GM23338 (cell line): ENCODE measurements at regions not wholly inside any gene's neighbourhood (a gene's known extent, or its start where the extent isn't known, plus 50 kb on each side); places are given as distances from the start of the nearest gene placed in this dataset.

Experiments
- CREB1 ChIP-seq: fragments of 250-450 bp; sonication (Bioruptor Pico); IDR thresholded peaks from 2 replicates; pipeline ENCODE4 v1.5.0; 2020; ENCODE audit warnings: low read depth, mild to moderate bottlenecking, moderate library complexity
- CTCF ChIP-seq, 2 experiments: fragments of 200-600 bp in 1 of 2; sonication (generic) in 1 of 2; conservative IDR thresholded peaks; 2 replicates each; pipeline versions ENCODE4 v1.5.1 to v1.6.1; 2016 to 2017; ENCODE audit warnings: antibody characterized with exemption in 2 of 2, low read depth in 2 of 2, mild to moderate bottlenecking in 2 of 2, moderate library complexity in 1 of 2
- ETS1 ChIP-seq: IDR thresholded peaks from 2 replicates; pipeline ENCODE4 v1.6.1; 2016; ENCODE audit warnings: antibody characterized with exemption
- EZH2 ChIP-seq: fragments of 200-600 bp; sonication (generic); IDR thresholded peaks from one replicate; pipeline ENCODE4 v1.8.0; 2017; ENCODE audit warnings: antibody characterized with exemption, mild to moderate bottlenecking, low read depth; ENCODE audit not compliant: unreplicated experiment
- EZH2phosphoT487 ChIP-seq: fragments of 200-600 bp; sonication (generic); IDR thresholded peaks from one replicate; pipeline ENCODE4 v1.8.1; 2018; ENCODE audit warnings: antibody characterized with exemption; ENCODE audit not compliant: unreplicated experiment
- JUNB ChIP-seq: IDR thresholded peaks from one replicate; pipeline ENCODE4 v1.6.1; 2016; ENCODE audit warnings: antibody characterized with exemption; ENCODE audit not compliant: unreplicated experiment
- NANOG ChIP-seq: IDR thresholded peaks from 2 replicates; pipeline ENCODE4 v1.6.1; 2016; ENCODE audit warnings: antibody characterized with exemption, borderline replicate concordance
- POLR2AphosphoS5 ChIP-seq: IDR thresholded peaks from 2 replicates; pipeline ENCODE4 v1.6.1; 2016; ENCODE audit warnings: antibody characterized with exemption, low read depth
- STAT1 ChIP-seq: IDR thresholded peaks from one replicate; pipeline ENCODE4 v1.6.1; 2016; ENCODE audit warnings: antibody characterized with exemption; ENCODE audit not compliant: unreplicated experiment
- ZNF114 ChIP-seq: fragments of 250-450 bp; sonication (Bioruptor Pico); IDR thresholded peaks from 2 replicates; pipeline ENCODE4 v1.5.0; 2020; ENCODE audit warnings: mild to moderate bottlenecking, moderate library complexity
- ZNF462 ChIP-seq: fragments of 250-450 bp; sonication (Bioruptor Pico); IDR thresholded peaks from 2 replicates; pipeline ENCODE4 v1.5.0; 2020; ENCODE audit warnings: mild to moderate bottlenecking, moderate library complexity
- TF ChIP-seq, protein P1 (sequence below): IDR thresholded peaks from one replicate; pipeline ENCODE4 v1.6.1; 2018; ENCODE audit warnings: antibody characterized with exemption; ENCODE audit not compliant: unreplicated experiment

DNA sequence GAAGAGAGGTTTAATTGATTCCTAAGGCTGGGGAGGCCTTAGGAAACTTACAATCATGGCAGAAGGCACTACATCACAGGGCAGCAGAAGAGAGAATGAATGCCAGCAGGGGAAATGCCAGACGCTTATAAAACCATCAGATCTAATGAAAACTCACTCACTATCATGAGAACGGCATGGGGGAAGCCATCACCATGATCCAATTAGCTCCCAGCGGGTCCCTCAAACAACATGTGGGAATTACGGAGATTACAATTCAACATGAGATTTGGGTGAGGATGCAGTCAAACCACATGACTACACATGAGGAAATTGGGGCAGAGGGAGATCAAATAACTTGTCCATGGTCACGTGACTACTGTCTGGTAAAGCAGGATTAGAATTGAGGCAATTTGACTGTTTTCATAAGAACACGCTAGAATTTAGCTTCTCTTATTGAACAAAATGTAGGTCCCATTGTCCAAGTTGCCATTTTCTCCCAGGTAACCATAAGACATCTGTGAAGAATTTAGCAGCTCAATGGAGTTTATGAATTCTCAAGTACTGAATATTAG is 445.1 kb upstream of the CDH20 start:
- TF ChIP-seq CTCF (conservative IDR thresholded peaks at IDR 0.05; ENCODE audit: low read depth in 2 of 2) (no peak), EZH2 (no peak), POLR2AphosphoS5 (no peak), CREB1 (no peak), NANOG (no peak), EZH2phosphoT487 (no peak), ETS1 (no peak), JUNB (no peak), ZNF462 (CRISPR knock-in tag) (no peak), ZNF114 (CRISPR knock-in tag) (no peak), STAT1 (no peak)
- TF ChIP-seq, protein P1, sequence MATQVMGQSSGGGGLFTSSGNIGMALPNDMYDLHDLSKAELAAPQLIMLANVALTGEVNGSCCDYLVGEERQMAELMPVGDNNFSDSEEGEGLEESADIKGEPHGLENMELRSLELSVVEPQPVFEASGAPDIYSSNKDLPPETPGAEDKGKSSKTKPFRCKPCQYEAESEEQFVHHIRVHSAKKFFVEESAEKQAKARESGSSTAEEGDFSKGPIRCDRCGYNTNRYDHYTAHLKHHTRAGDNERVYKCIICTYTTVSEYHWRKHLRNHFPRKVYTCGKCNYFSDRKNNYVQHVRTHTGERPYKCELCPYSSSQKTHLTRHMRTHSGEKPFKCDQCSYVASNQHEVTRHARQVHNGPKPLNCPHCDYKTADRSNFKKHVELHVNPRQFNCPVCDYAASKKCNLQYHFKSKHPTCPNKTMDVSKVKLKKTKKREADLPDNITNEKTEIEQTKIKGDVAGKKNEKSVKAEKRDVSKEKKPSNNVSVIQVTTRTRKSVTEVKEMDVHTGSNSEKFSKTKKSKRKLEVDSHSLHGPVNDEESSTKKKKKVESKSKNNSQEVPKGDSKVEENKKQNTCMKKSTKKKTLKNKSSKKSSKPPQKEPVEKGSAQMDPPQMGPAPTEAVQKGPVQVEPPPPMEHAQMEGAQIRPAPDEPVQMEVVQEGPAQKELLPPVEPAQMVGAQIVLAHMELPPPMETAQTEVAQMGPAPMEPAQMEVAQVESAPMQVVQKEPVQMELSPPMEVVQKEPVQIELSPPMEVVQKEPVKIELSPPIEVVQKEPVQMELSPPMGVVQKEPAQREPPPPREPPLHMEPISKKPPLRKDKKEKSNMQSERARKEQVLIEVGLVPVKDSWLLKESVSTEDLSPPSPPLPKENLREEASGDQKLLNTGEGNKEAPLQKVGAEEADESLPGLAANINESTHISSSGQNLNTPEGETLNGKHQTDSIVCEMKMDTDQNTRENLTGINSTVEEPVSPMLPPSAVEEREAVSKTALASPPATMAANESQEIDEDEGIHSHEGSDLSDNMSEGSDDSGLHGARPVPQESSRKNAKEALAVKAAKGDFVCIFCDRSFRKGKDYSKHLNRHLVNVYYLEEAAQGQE: no peak
